ENCODE measurements at regions not wholly inside any gene's neighbourhood (a gene's known extent, or its start where the extent isn't known, plus 50 kb on each side); places are given as distances from the start of the nearest gene placed in this dataset.

- no peak overlapping the region for H3K4me2 ChIP-seq (ENCODE audit: insufficient read depth, low read length)
- no peaks in the 10 kb centered on the region for H3K9me1 ChIP-seq (replicated peaks; ENCODE audit: control insufficient read depth, extremely low read depth, insufficient read depth, low read length)
- no peak overlapping the region for H2AFZ ChIP-seq (ENCODE audit: low read depth, low read length)
- TF ChIP-seq POLR2AphosphoS5 (IDR thresholded peaks at IDR 0.05; ENCODE audit: insufficient read depth, low read depth, low read length) = no peak
- TF ChIP-seq GATA2 (IDR thresholded peaks at IDR 0.05; ENCODE audit: insufficient read depth, insufficient read length, low read depth, low read length) = no peak
- TF ChIP-seq CTCF (IDR thresholded peaks at IDR 0.05; ENCODE audit: extremely low read depth in 1 of 2, insufficient read depth in 1 of 2, low read depth in 1 of 2, low read length in 2 of 2) = no peak
- TF ChIP-seq MYC (IDR thresholded peaks at IDR 0.05; ENCODE audit: low read depth, low read length) = no peak
- no peak for TF ChIP-seq FOS (IDR thresholded peaks at IDR 0.05; ENCODE audit: borderline replicate concordance, insufficient read depth, low read length)
- TF ChIP-seq EZH2 (IDR thresholded peaks at IDR 0.05; ENCODE audit: borderline replicate concordance, low read depth, low read length, severe bottlenecking) = no peak
- TF ChIP-seq POLR2A (IDR thresholded peaks at IDR 0.05; ENCODE audit: low read depth, low read length) = no peak
- TF ChIP-seq JUN (IDR thresholded peaks at IDR 0.05; ENCODE audit: borderline replicate concordance, insufficient read depth, insufficient read length, low read depth) = no peak
- TF ChIP-seq MAX (IDR thresholded peaks at IDR 0.05; ENCODE audit: insufficient read depth, insufficient read length) = no peak
- BruUV-seq (replicated peaks) = no TSS peak
- DNase-seq (ENCODE audit: low read depth, low spot score) (no peak), FAIRE-seq (no peak)
- H3K9ac ChIP-seq (replicated peaks; ENCODE audit: extremely low read depth, insufficient read depth, low read length) = no peak overlapping the region
- CTCF ChIA-PET = interaction anchor here (0.7 kb wide), 1 partner anchor 74 kb away, joined by 4 read pairs; no protein-coding TSS in a partner anchor
- no peaks in the 10 kb centered on the region for H3K4me1 ChIP-seq (ENCODE audit: control insufficient read depth, extremely low read depth, insufficient read depth, low read length)
- intact Hi-C loops (cut with micrococcal nuclease) = no loop called here
- H3K4me3 ChIP-seq (replicated peaks in 1 of 3; ENCODE audit: insufficient read depth in 1 of 3, low read depth in 1 of 3, low read length in 3 of 3) = no peak overlapping the region
- no peaks in the 10 kb centered on the region for H3K27me3 ChIP-seq (ENCODE audit: control insufficient read depth in 2 of 2, insufficient read depth in 2 of 2, low read length in 2 of 2)
- no peaks in the 10 kb centered on the region for H3K79me2 ChIP-seq (ENCODE audit: control insufficient read depth, insufficient read depth, low read length)
- H3K27ac ChIP-seq (ENCODE audit: insufficient read depth, low read depth, low read length) = no peak overlapping the region
- dilution Hi-C loops (cut with MboI; ENCODE audit: extremely low pct_ligation_motif_present, low sequenced_read_pairs) = no loop called here
- no peaks in the 10 kb centered on the region for H3K36me3 ChIP-seq (ENCODE audit: control insufficient read depth in 2 of 2, extremely low read depth in 1 of 2, insufficient read depth in 2 of 2, low read length in 2 of 2)
- no peaks in the 10 kb centered on the region for H3K9me3 ChIP-seq (replicated peaks; ENCODE audit: control insufficient read depth, insufficient read depth, low read length)
- no peaks in the 10 kb centered on the region for H4K20me1 ChIP-seq (replicated peaks; ENCODE audit: control insufficient read depth, extremely low read depth, insufficient read depth, low read length)
- POLR2A ChIA-PET = no interaction called here
Observed at GRCh38 chr10:111833251-111833650, 350.3 kb downstream of the GPAM start.

All from endothelial cell of umbilical vein (primary cell).